ENCODE measurements at regions not wholly inside any gene's neighbourhood (a gene's known extent, or its start where the extent isn't known, plus 50 kb on each side); places are given as distances from the start of the nearest gene placed in this dataset.

GRCh38 chr3:159082519-159082918, 280.7 kb downstream of the MFSD1 start:
- no peak for DNase-seq
- intact Hi-C loops (cut with DNase I): no loop called here

- intact Hi-C loops (cut with DNase I): no loop called here
- no peak for DNase-seq
These were observed 290.1 kb downstream of the MFSD1 start for GRCh38 chr3:159091936-159092335.

GRCh38 chr3:159102001-159102400, 300.1 kb downstream of the MFSD1 start:
- intact Hi-C loops (cut with DNase I): no loop called here
- no peak for DNase-seq

GRCh38 chr3:159112724-159113123, 310.9 kb downstream of the MFSD1 start:
- intact Hi-C loops (cut with DNase I): no loop called here
- DNase-seq: no peak

- intact Hi-C loops (cut with DNase I): no loop called here
These were observed 311.5 kb downstream of the MFSD1 start for GRCh38 chr3:159113221-159113875.

GRCh38 chr3:159114582-159114981, 312.7 kb downstream of the MFSD1 start:
- intact Hi-C loops (cut with DNase I): no loop called here
- no peak for DNase-seq

More at GRCh38 chr3:159113221-159113875, 311.5 kb downstream of the MFSD1 start:
- DNase-seq: peak in 34 of 42 donors; percentile 7 to 77 (median 36)

- intact Hi-C loops (cut with DNase I): no loop called here
- no peak for DNase-seq
These were observed 322.0 kb downstream of the MFSD1 start for GRCh38 chr3:159123877-159124276.

GRCh38 chr3:159126261-159127020, 324.6 kb downstream of the MFSD1 start:
- intact Hi-C loops (cut with DNase I): no loop called here
- no peak for DNase-seq

GRCh38 chr3:159127021-159127392, 325.2 kb downstream of the MFSD1 start:
- intact Hi-C loops (cut with DNase I): no loop called here
- DNase-seq: no peak

GRCh38 chr3:159128628-159129027, 326.8 kb downstream of the MFSD1 start:
- no peak for DNase-seq
- intact Hi-C loops (cut with DNase I): no loop called here

- peak in 5 of 42 donors; percentile 4 to 26 (median 18) for DNase-seq
- intact Hi-C loops (cut with DNase I): no loop called here
These were observed 328.3 kb downstream of the MFSD1 start for GRCh38 chr3:159130108-159130507.

GRCh38 chr3:159131376-159131775, 329.5 kb downstream of the MFSD1 start:
- no peak for DNase-seq
- intact Hi-C loops (cut with DNase I): no loop called here

- DNase-seq: peak in 1 of 42 donors; percentile 33
- intact Hi-C loops (cut with DNase I): no loop called here
These were observed 336.1 kb downstream of the MFSD1 start for GRCh38 chr3:159137949-159138348.

- intact Hi-C loops (cut with DNase I): no loop called here
- no peak for DNase-seq
These were observed 337.5 kb downstream of the MFSD1 start for GRCh38 chr3:159139326-159139725.

- DNase-seq: no peak
- intact Hi-C loops (cut with DNase I): no loop called here
These were observed 342.6 kb downstream of the MFSD1 start for GRCh38 chr3:159144472-159144871.

- intact Hi-C loops (cut with DNase I): no loop called here
- DNase-seq: no peak
These were observed 343.0 kb downstream of the MFSD1 start for GRCh38 chr3:159144891-159145290.

- intact Hi-C loops (cut with DNase I): no loop called here
- DNase-seq: no peak
These were observed 344.5 kb downstream of the MFSD1 start for GRCh38 chr3:159146392-159146791.

- intact Hi-C loops (cut with DNase I): no loop called here
- DNase-seq: no peak
These were observed 345.1 kb downstream of the MFSD1 start for GRCh38 chr3:159146856-159147435.

- intact Hi-C loops (cut with DNase I): no loop called here
These were observed 346.0 kb downstream of the MFSD1 start for GRCh38 chr3:159147813-159148212.

GRCh38 chr3:159148466-159148865, 346.6 kb downstream of the MFSD1 start:
- no peak for DNase-seq
- intact Hi-C loops (cut with DNase I): no loop called here

More at GRCh38 chr3:159147813-159148212, 346.0 kb downstream of the MFSD1 start:
- DNase-seq: no peak
